PC-9 (cell line): ENCODE measurements at regions not wholly inside any gene's neighbourhood (a gene's known extent, or its start where the extent isn't known, plus 50 kb on each side); places are given as distances from the start of the nearest gene placed in this dataset.

Experiments
- CTCF ChIP-seq: fragments of 200-600 bp; sonication (generic); conservative IDR thresholded peaks from 2 replicates; pipeline ENCODE4 v1.6.1; 2017; ENCODE audit warnings: mixed run types, antibody characterized with exemption, mild to moderate bottlenecking, moderate library complexity
- EZH2 ChIP-seq: fragments of 200-600 bp; sonication (generic); IDR thresholded peaks from 2 replicates; pipeline ENCODE4 v1.8.0; 2017; ENCODE audit warnings: antibody characterized with exemption, low read depth

GRCh38 chr1:224500796-224501195 is 66.2 kb upstream of the WDR26 start:
- no peak for TF ChIP-seq EZH2
- no peak for TF ChIP-seq CTCF
